ENCODE measurements at regions not wholly inside any gene's neighbourhood (a gene's known extent, or its start where the extent isn't known, plus 50 kb on each side); places are given as distances from the start of the nearest gene placed in this dataset.

DNA sequence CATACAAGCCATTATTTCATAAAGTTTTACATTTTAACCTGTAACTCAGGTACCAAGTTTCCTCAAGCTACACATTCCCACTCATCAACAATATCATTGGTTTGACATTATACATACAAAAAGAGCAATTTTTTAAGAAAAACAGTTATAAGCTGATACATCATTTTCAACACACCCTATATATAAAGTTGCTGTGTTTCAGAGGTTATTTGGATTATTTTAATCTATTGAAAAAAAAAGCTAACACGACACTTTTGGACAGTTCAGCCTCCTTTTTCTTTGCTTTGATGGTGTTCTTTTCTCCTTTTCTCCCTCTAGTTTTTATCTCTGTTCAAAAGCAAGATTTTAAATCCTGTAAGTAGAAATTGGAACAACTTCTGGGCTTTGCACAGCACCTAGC, 175.9 kb upstream of the CREB1 start:
- DNase-seq (no peak), ATAC-seq (ENCODE audit: low read depth) (no peak)
- H3K27ac Mint-ChIP-seq: no peak overlapping the region
- Histone ChIP-seq H3K36me3 (replicated peaks in 1 of 2; ENCODE audit: control extremely low read depth in 1 of 2, control insufficient read depth in 1 of 2, extremely low read depth in 1 of 2, insufficient read depth in 2 of 2, low read length in 1 of 2) (no peaks in the 10 kb centered on the region), H3K9ac (ENCODE audit: low read length) (no peak overlapping the region), H3K4me3 (ENCODE audit: control extremely low read depth in 1 of 5, extremely low read depth in 1 of 5, insufficient read depth in 1 of 5, low read depth in 2 of 5, low read length in 4 of 5) (no peak overlapping the region), H3K4me1 (ENCODE audit: control insufficient read depth in 2 of 2, insufficient read depth in 2 of 2, low read length in 2 of 2) (peaks cover 0 to 2% of the 10 kb centered on the region in 2 donors), H3K79me2 (ENCODE audit: control insufficient read depth, insufficient read depth, low read length) (no peaks in the 10 kb centered on the region), H3K27me3 (replicated peaks in 1 of 4; ENCODE audit: control extremely low read depth in 1 of 4, control insufficient read depth in 3 of 4, insufficient read depth in 4 of 4, low read length in 3 of 4) (no peaks in the 10 kb centered on the region), H2AFZ (ENCODE audit: insufficient read depth, low read depth, low read length, poor library complexity, severe bottlenecking) (no peak overlapping the region), H3K9me3 (ENCODE audit: control extremely low read depth in 1 of 3, control insufficient read depth in 2 of 3, insufficient read depth in 1 of 3, low read length in 2 of 3) (peaks cover 0 to 1% (median 0%) of the 10 kb centered on the region in 3 donors), H3K4me2 (replicated peaks; ENCODE audit: low read depth, low read length, poor library complexity, severe bottlenecking) (no peak overlapping the region), H4K20me1 (ENCODE audit: control insufficient read depth, insufficient read depth, low read length, poor library complexity, severe bottlenecking) (no peaks in the 10 kb centered on the region), H3K27ac (ENCODE audit: low read length in 2 of 2) (no peak overlapping the region)
- CTCF ChIA-PET: interaction anchor here (1.3 to 1.4 kb wide), 2 partner anchors 119 to 201 kb away, joined by 3 to 4 read pairs; no protein-coding TSS in a partner anchor
- intact Hi-C loops (cut with micrococcal nuclease): loop anchor here (5.0 kb wide), 1 partner anchor 372 kb away; no protein-coding TSS in a partner anchor
- TF ChIP-seq, protein P1, sequence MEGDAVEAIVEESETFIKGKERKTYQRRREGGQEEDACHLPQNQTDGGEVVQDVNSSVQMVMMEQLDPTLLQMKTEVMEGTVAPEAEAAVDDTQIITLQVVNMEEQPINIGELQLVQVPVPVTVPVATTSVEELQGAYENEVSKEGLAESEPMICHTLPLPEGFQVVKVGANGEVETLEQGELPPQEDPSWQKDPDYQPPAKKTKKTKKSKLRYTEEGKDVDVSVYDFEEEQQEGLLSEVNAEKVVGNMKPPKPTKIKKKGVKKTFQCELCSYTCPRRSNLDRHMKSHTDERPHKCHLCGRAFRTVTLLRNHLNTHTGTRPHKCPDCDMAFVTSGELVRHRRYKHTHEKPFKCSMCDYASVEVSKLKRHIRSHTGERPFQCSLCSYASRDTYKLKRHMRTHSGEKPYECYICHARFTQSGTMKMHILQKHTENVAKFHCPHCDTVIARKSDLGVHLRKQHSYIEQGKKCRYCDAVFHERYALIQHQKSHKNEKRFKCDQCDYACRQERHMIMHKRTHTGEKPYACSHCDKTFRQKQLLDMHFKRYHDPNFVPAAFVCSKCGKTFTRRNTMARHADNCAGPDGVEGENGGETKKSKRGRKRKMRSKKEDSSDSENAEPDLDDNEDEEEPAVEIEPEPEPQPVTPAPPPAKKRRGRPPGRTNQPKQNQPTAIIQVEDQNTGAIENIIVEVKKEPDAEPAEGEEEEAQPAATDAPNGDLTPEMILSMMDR (IDR thresholded peaks at IDR 0.05): no peak
- no peak for TF ChIP-seq EZH2 (IDR thresholded peaks at IDR 0.05; ENCODE audit: borderline replicate concordance, insufficient read depth, low read depth, low read length, poor library complexity, severe bottlenecking)
- H3K9me3 Mint-ChIP-seq (ENCODE audit: insufficient read depth): peaks cover 2% of the 10 kb centered on the region
- no CpG with 5 or more reads among the region's 1 CpG for WGBS (ENCODE audit: insufficient coverage)
- POLR2A ChIA-PET: interaction anchor here (0.6 kb wide), 1 partner anchor 25 kb away, joined by 5 read pairs; no protein-coding TSS in a partner anchor
- H3K27me3 Mint-ChIP-seq: no peaks in the 10 kb centered on the region
- peaks cover 3% of the 10 kb centered on the region for H3K4me1 Mint-ChIP-seq
- H3K4me3 Mint-ChIP-seq: no peak overlapping the region

DNA sequence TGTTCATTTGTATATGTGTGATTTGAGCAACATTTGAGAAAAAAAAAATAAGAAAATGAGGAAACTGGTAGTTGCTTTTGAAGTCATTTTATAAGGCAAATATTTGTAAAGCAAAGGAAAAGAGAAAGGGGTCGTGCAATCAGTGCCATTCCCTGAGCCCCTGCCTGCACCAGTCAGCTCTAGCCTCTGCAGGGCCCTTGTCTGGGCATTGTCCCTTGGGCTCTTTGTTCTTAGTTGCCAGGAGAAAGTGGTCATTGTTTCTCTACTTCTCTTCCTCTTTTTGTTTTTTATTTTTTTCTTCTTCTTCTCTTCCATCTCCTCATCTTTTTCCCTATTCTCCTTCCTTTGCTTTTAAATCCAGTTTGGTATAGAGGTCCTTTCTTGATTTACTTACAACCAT, 175.3 kb upstream of the CREB1 start:
- Histone ChIP-seq H3K9me3 (ENCODE audit: control extremely low read depth in 1 of 3, control insufficient read depth in 2 of 3, insufficient read depth in 1 of 3, low read length in 2 of 3) (peaks cover 0 to 1% (median 0%) of the 10 kb centered on the region in 3 donors), H3K79me2 (ENCODE audit: control insufficient read depth, insufficient read depth, low read length) (no peaks in the 10 kb centered on the region), H3K9ac (ENCODE audit: low read length) (no peak overlapping the region), H3K36me3 (replicated peaks in 1 of 2; ENCODE audit: control extremely low read depth in 1 of 2, control insufficient read depth in 1 of 2, extremely low read depth in 1 of 2, insufficient read depth in 2 of 2, low read length in 1 of 2) (no peaks in the 10 kb centered on the region), H3K4me3 (ENCODE audit: control extremely low read depth in 1 of 5, extremely low read depth in 1 of 5, insufficient read depth in 1 of 5, low read depth in 2 of 5, low read length in 4 of 5) (no peak overlapping the region), H4K20me1 (ENCODE audit: control insufficient read depth, insufficient read depth, low read length, poor library complexity, severe bottlenecking) (no peaks in the 10 kb centered on the region), H3K27ac (ENCODE audit: low read length in 2 of 2) (no peak overlapping the region), H2AFZ (ENCODE audit: insufficient read depth, low read depth, low read length, poor library complexity, severe bottlenecking) (no peak overlapping the region), H3K4me2 (replicated peaks; ENCODE audit: low read depth, low read length, poor library complexity, severe bottlenecking) (no peak overlapping the region), H3K4me1 (ENCODE audit: control insufficient read depth in 2 of 2, insufficient read depth in 2 of 2, low read length in 2 of 2) (peaks cover 0 to 2% of the 10 kb centered on the region in 2 donors), H3K27me3 (replicated peaks in 1 of 4; ENCODE audit: control extremely low read depth in 1 of 4, control insufficient read depth in 3 of 4, insufficient read depth in 4 of 4, low read length in 3 of 4) (no peaks in the 10 kb centered on the region)
- intact Hi-C loops (cut with micrococcal nuclease): loop anchor here (5.0 kb wide), 1 partner anchor 372 kb away; no protein-coding TSS in a partner anchor
- Mint-ChIP-seq H3K27me3 (no peaks in the 10 kb centered on the region), H3K9me3 (ENCODE audit: insufficient read depth) (peaks cover 2% of the 10 kb centered on the region), H3K27ac (no peak overlapping the region), H3K4me3 (no peak overlapping the region), H3K4me1 (peaks cover 3% of the 10 kb centered on the region)
- no CpG with 5 or more reads among the region's 1 CpG for WGBS (ENCODE audit: insufficient coverage)
- ChIA-PET CTCF (no interaction called here), POLR2A (interaction anchor here (0.6 kb wide), 1 partner anchor 25 kb away, joined by 5 read pairs; no protein-coding TSS in a partner anchor)
- no peak for DNase-seq
- TF ChIP-seq EZH2 (IDR thresholded peaks at IDR 0.05; ENCODE audit: borderline replicate concordance, insufficient read depth, low read depth, low read length, poor library complexity, severe bottlenecking): no peak
- TF ChIP-seq, protein P1 (IDR thresholded peaks at IDR 0.05): no peak
- no peak for ATAC-seq (ENCODE audit: low read depth)

All from B cell (primary cell).